ENCODE measurements at regions not wholly inside any gene's neighbourhood (a gene's known extent, or its start where the extent isn't known, plus 50 kb on each side); places are given as distances from the start of the nearest gene placed in this dataset.

DNA sequence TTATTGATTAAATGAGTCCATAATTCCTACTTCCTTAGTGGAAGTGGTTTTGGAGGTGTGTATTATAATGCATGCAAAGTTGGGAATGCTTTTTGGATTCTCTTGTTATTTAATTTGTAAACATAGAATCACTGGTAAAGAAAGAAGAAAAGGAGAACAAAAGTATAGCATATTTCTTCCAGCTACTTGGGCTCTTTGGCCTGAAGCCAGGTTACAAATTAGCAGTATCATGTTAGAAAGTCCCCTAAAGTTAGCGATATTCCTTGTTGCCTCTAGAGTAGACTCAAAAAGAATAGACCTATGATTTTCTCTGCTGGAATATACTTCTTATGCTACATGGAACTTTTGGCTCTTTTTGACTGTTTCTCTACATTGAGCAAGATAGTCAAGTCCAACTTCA lies 60.6 kb upstream of the CD28 start:
- TF ChIP-seq, protein P1, sequence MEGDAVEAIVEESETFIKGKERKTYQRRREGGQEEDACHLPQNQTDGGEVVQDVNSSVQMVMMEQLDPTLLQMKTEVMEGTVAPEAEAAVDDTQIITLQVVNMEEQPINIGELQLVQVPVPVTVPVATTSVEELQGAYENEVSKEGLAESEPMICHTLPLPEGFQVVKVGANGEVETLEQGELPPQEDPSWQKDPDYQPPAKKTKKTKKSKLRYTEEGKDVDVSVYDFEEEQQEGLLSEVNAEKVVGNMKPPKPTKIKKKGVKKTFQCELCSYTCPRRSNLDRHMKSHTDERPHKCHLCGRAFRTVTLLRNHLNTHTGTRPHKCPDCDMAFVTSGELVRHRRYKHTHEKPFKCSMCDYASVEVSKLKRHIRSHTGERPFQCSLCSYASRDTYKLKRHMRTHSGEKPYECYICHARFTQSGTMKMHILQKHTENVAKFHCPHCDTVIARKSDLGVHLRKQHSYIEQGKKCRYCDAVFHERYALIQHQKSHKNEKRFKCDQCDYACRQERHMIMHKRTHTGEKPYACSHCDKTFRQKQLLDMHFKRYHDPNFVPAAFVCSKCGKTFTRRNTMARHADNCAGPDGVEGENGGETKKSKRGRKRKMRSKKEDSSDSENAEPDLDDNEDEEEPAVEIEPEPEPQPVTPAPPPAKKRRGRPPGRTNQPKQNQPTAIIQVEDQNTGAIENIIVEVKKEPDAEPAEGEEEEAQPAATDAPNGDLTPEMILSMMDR (IDR thresholded peaks at IDR 0.05) = no peak
- no peak for TF ChIP-seq EP300 (IDR thresholded peaks at IDR 0.05)

Data from ovary (tissue), 3 donors.